CD4-positive, alpha-beta T cell treated with Interleukin-17A for 4 hours (primary cell): ENCODE measurements at regions not wholly inside any gene's neighbourhood (a gene's known extent, or its start where the extent isn't known, plus 50 kb on each side); places are given as distances from the start of the nearest gene placed in this dataset.

Experiments
- DNase-seq: peaks from one replicate; pipeline ENCODE4 v3.0.0-alpha.2; 2020; ENCODE audit warnings: mixed read lengths

- DNase-seq: no peak
Observed at GRCh38 chr12:13273850-13274249, 77.3 kb downstream of the EMP1 start.

DNA sequence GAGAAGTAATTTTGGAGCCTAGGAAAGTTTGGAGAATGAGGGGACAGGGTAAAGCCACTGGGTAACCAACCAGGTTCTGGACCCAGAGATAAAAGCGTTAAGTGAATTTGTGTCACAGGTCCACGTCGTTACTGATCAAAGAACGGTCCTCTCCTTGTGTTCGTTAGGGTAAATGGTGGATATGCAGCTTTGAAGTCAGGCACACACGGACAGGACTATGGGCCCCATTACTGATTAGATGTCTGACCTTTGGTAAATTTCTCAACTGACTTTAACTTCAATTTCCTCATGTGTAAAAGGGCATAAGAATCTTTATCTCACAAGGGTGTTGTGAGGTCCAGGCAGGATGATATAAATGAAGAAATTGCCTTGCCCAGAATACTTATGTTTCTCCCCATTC lies 76.6 kb downstream of the EMP1 start:
- DNase-seq: no peak

GRCh38 chr12:13270817-13271216 lies 74.3 kb downstream of the EMP1 start:
- no peak for DNase-seq
